ENCODE measurements at regions not wholly inside any gene's neighbourhood (a gene's known extent, or its start where the extent isn't known, plus 50 kb on each side); places are given as distances from the start of the nearest gene placed in this dataset.

DNA sequence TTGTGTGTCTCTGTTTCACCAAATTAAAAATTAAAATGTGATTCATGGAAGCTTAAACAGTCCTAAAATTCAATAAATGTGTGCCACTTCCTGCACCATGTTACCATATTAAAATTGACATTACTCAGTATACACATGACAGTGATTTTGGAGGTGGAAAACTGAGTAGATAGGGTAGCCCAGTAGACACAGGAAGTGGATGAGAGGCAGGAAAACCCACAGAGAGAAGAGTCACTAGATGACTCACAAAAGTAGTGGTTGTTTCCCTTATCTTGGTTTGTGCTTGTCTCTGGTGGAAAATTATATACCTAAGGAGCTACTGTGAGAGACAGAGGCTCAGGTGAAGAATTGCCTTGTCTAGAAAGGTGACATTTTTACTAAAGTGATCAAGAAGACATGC, 375.8 kb upstream of the CXorf51B start:
- H3K9me3 ChIP-seq (ENCODE audit: control insufficient read depth in 1 of 2, low read length in 2 of 2) = no peaks in the 10 kb centered on the region
- Mint-ChIP-seq H3K27ac (no peak overlapping the region), H3K36me3 (no peaks in the 10 kb centered on the region), H3K4me3 (no peak overlapping the region), H3K9me3 (peaks cover 0 to 5% (median 0%) of the 10 kb centered on the region in 8 donors), H3K27me3 (no peaks in the 10 kb centered on the region), H3K4me1 (no peaks in the 10 kb centered on the region)
- intact Hi-C loops (cut with micrococcal nuclease) = no loop called here
- no peaks in the 10 kb centered on the region for H3K27me3 ChIP-seq (ENCODE audit: insufficient read depth, low read length)
- ChIA-PET CTCF (ENCODE audit: partially characterized antibody) (no interaction called here), POLR2A (ENCODE audit: partially characterized antibody) (no interaction called here)
- DNase-seq = no peak
- H3K4me1 ChIP-seq (ENCODE audit: insufficient read depth, low read length) = no peaks in the 10 kb centered on the region
- no peak overlapping the region for H3K27ac ChIP-seq (ENCODE audit: low read depth, low read length)
- H3K36me3 ChIP-seq (ENCODE audit: insufficient read depth, low read length) = no peaks in the 10 kb centered on the region
- no peak overlapping the region for H3K4me3 ChIP-seq (ENCODE audit: low read length in 2 of 2)

DNA sequence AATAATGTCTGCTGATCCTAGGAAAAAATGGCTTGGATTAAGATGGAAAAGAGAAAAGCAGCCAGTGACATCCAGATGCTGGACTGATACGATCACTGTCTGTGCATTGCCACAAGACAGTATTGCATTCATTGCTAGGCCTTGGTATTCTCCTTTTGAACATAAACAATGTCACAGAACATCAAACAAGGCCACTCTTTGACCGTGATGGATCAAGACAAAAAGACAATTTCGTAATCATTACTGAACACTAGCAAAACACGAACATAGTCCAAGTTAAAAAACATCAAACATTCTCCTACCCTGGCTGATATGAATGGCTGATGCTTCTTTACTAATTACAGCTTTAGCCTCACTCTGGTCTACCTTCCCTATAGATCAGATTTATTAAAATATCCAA, 374.1 kb upstream of the CXorf51B start:
- Histone ChIP-seq H3K9me3 (ENCODE audit: control insufficient read depth in 1 of 2, low read length in 2 of 2) (no peaks in the 10 kb centered on the region), H3K4me3 (ENCODE audit: low read length in 2 of 2) (no peak overlapping the region), H3K4me1 (ENCODE audit: insufficient read depth, low read length) (no peaks in the 10 kb centered on the region), H3K27me3 (ENCODE audit: insufficient read depth, low read length) (no peaks in the 10 kb centered on the region), H3K27ac (ENCODE audit: low read depth, low read length) (no peak overlapping the region), H3K36me3 (ENCODE audit: insufficient read depth, low read length) (no peaks in the 10 kb centered on the region)
- no peak for DNase-seq
- Mint-ChIP-seq H3K27me3 (no peaks in the 10 kb centered on the region), H3K4me3 (no peak overlapping the region), H3K27ac (no peak overlapping the region), H3K4me1 (no peaks in the 10 kb centered on the region), H3K9me3 (peaks cover 0 to 5% (median 0%) of the 10 kb centered on the region in 8 donors), H3K36me3 (no peaks in the 10 kb centered on the region)
- ChIA-PET POLR2A (ENCODE audit: partially characterized antibody) (no interaction called here), CTCF (ENCODE audit: partially characterized antibody) (no interaction called here)
- intact Hi-C loops (cut with micrococcal nuclease) = no loop called here

DNA sequence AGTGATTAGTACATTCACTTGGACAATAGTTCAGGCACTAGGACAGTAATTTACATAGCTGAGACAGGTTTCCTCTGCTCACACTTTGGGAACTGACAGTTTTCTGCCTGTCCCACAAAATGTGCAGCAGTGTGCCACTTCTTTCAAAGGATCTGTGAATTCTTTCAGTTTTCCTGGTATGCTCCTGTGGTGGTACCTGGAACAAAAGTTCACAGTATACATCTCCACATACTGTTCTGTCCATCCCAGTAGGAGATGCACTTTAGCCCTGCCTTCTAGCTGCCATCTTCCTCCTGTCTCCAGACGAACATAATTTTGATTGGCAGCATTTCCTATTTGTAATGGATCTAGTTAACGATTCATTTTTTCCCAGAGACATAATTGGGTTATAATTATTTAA, 360.8 kb upstream of the CXorf51B start:
- intact Hi-C loops (cut with micrococcal nuclease) = no loop called here
- H3K36me3 ChIP-seq (ENCODE audit: insufficient read depth, low read length) = no peaks in the 10 kb centered on the region
- no peak overlapping the region for H3K27ac Mint-ChIP-seq
- H3K27ac ChIP-seq (ENCODE audit: low read depth, low read length) = no peak overlapping the region
- H3K27me3 ChIP-seq (ENCODE audit: insufficient read depth, low read length) = no peaks in the 10 kb centered on the region
- H3K9me3 Mint-ChIP-seq = peaks cover 0 to 2% (median 0%) of the 10 kb centered on the region in 8 donors
- H3K9me3 ChIP-seq (ENCODE audit: control insufficient read depth in 1 of 2, low read length in 2 of 2) = no peaks in the 10 kb centered on the region
- CTCF ChIA-PET (ENCODE audit: partially characterized antibody) = no interaction called here
- DNase-seq = no peak
- POLR2A ChIA-PET (ENCODE audit: partially characterized antibody) = no interaction called here
- H3K36me3 Mint-ChIP-seq = no peaks in the 10 kb centered on the region
- H3K4me3 ChIP-seq (ENCODE audit: low read length in 2 of 2) = no peak overlapping the region
- H3K4me1 Mint-ChIP-seq = no peaks in the 10 kb centered on the region
- H3K4me1 ChIP-seq (ENCODE audit: insufficient read depth, low read length) = no peaks in the 10 kb centered on the region
- H3K4me3 Mint-ChIP-seq = no peak overlapping the region
- H3K27me3 Mint-ChIP-seq = no peaks in the 10 kb centered on the region

DNA sequence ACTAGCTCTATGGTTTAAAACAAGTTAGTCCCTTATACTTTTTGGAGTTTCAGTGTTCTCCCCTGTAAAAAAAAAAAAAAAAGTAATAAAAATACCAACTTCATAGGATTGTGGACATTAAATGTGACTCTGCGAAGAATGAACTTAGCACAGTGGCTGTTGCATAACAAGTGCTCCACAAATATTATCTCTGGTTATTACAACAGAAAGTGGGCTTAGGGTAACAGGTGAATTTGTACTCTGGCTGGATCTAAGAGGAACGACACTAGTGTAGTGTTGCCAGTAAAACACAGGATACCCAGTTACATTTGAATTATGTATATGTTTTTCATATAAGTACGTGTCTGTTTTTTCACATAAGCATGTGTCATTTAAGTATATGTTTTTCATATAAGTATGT, 360.3 kb upstream of the CXorf51B start:
- Mint-ChIP-seq H3K36me3 (no peaks in the 10 kb centered on the region), H3K27ac (no peak overlapping the region), H3K27me3 (no peaks in the 10 kb centered on the region), H3K4me1 (no peaks in the 10 kb centered on the region), H3K4me3 (no peak overlapping the region), H3K9me3 (peaks cover 0 to 2% (median 0%) of the 10 kb centered on the region in 8 donors)
- DNase-seq = no peak
- ChIA-PET POLR2A (ENCODE audit: partially characterized antibody) (no interaction called here), CTCF (ENCODE audit: partially characterized antibody) (no interaction called here)
- H3K4me3 ChIP-seq (ENCODE audit: low read length in 2 of 2) = no peak overlapping the region
- no peak overlapping the region for H3K27ac ChIP-seq (ENCODE audit: low read depth, low read length)
- H3K9me3 ChIP-seq (ENCODE audit: control insufficient read depth in 1 of 2, low read length in 2 of 2) = no peaks in the 10 kb centered on the region
- no peaks in the 10 kb centered on the region for H3K4me1 ChIP-seq (ENCODE audit: insufficient read depth, low read length)
- intact Hi-C loops (cut with micrococcal nuclease) = no loop called here
- H3K36me3 ChIP-seq (ENCODE audit: insufficient read depth, low read length) = no peaks in the 10 kb centered on the region
- H3K27me3 ChIP-seq (ENCODE audit: insufficient read depth, low read length) = no peaks in the 10 kb centered on the region

DNA sequence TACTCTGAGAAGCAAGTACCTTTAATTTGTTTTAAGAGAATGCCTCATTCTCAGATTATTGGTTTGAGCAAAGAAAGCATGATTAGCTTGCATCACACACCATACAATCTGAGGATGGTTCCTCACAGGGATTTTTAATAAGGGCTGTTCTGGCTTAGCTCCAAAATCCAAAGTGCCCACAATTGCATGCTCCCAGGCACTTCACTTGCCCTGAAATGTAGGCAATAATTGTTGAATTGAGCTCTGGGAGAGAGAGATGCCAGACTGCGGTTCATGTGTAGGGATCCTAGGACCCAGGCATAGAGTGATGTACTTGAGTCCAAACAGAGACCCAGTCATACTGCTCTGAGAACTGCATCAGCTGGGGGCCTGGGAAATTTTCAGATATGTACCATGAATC, 358.4 kb upstream of the CXorf51B start:
- Histone ChIP-seq H3K36me3 (ENCODE audit: insufficient read depth, low read length) (no peaks in the 10 kb centered on the region), H3K4me1 (ENCODE audit: insufficient read depth, low read length) (no peaks in the 10 kb centered on the region), H3K9me3 (ENCODE audit: control insufficient read depth in 1 of 2, low read length in 2 of 2) (no peaks in the 10 kb centered on the region), H3K27me3 (ENCODE audit: insufficient read depth, low read length) (no peaks in the 10 kb centered on the region), H3K4me3 (ENCODE audit: low read length in 2 of 2) (no peak overlapping the region), H3K27ac (ENCODE audit: low read depth, low read length) (no peak overlapping the region)
- Mint-ChIP-seq H3K27ac (no peak overlapping the region), H3K27me3 (no peaks in the 10 kb centered on the region), H3K4me1 (no peaks in the 10 kb centered on the region), H3K9me3 (peaks cover 0 to 5% (median 0%) of the 10 kb centered on the region in 8 donors), H3K4me3 (no peak overlapping the region), H3K36me3 (no peaks in the 10 kb centered on the region)
- ChIA-PET CTCF (ENCODE audit: partially characterized antibody) (no interaction called here), POLR2A (ENCODE audit: partially characterized antibody) (no interaction called here)
- no peak for DNase-seq
- intact Hi-C loops (cut with micrococcal nuclease) = no loop called here

DNA sequence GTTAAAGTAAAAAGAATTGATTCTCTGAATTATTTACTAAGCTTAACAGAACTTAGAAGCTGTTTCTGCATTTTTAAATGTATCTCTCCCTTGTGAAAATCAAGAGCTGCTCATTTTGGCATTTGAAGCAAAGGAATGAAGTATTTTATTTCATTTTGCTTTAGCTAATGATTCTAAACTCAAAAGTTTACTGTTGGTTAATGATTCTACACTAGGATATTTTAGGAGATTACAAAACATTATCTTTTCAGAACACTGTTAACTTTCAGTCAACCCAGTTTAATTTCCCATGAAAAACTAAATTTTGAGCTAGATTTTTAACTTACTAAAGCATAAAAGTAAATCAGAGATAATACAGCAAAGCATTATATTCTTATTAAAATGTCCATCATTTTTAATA, 355.2 kb upstream of the CXorf51B start:
- Histone ChIP-seq H3K4me1 (ENCODE audit: insufficient read depth, low read length) (no peaks in the 10 kb centered on the region), H3K27me3 (ENCODE audit: insufficient read depth, low read length) (no peaks in the 10 kb centered on the region), H3K36me3 (ENCODE audit: insufficient read depth, low read length) (no peaks in the 10 kb centered on the region), H3K27ac (ENCODE audit: low read depth, low read length) (no peak overlapping the region), H3K4me3 (ENCODE audit: low read length in 2 of 2) (no peak overlapping the region), H3K9me3 (ENCODE audit: control insufficient read depth in 1 of 2, low read length in 2 of 2) (no peaks in the 10 kb centered on the region)
- POLR2A ChIA-PET (ENCODE audit: partially characterized antibody) = no interaction called here
- intact Hi-C loops (cut with micrococcal nuclease) = no loop called here
- H3K27me3 Mint-ChIP-seq = no peaks in the 10 kb centered on the region
- no peaks in the 10 kb centered on the region for H3K4me1 Mint-ChIP-seq
- no peak overlapping the region for H3K4me3 Mint-ChIP-seq
- peaks cover 0 to 5% (median 0%) of the 10 kb centered on the region in 8 donors for H3K9me3 Mint-ChIP-seq
- CTCF ChIA-PET (ENCODE audit: partially characterized antibody) = no interaction called here
- no peak for DNase-seq
- no peak overlapping the region for H3K27ac Mint-ChIP-seq
- no peaks in the 10 kb centered on the region for H3K36me3 Mint-ChIP-seq

DNA sequence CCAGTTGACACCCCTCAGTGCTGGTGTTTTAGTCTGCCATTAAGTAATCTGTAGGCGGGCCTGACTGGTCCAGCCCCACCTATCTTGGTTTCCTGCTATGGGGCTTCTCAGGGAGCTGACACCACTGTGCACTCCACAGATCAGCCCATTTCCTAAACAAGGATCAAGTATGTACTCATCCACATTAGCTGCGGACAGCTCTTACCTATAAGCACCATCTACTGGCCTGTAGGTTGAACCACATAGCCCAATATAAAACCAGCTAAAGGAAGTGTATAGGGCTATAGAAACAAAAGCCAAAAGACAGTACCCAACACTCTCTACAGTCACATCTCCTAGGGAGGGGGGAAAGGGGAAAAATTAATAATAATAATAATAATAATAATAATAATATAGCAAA, 353.5 kb upstream of the CXorf51B start:
- intact Hi-C loops (cut with micrococcal nuclease) = no loop called here

DNA sequence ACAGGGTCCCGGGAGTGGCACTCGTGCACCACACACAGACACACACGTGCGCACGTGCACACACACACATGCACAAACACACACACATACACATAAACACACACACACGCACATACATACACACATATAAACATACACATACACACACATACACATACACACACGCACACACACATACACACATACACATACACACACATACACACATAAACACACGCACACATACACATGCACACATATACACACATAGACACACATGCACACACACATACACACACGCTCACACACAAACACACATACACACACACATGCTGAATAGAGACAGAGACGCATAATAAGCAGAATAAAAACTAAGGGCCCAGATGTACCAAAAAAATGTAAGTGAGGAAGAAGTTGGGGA, 332.2 kb upstream of the CXorf51B start:
- ChIA-PET CTCF (ENCODE audit: partially characterized antibody) (no interaction called here), POLR2A (ENCODE audit: partially characterized antibody) (no interaction called here)
- Mint-ChIP-seq H3K9me3 (peaks cover 0 to 7% (median 1%) of the 10 kb centered on the region in 8 donors), H3K4me1 (no peaks in the 10 kb centered on the region), H3K36me3 (no peaks in the 10 kb centered on the region), H3K27me3 (no peaks in the 10 kb centered on the region), H3K4me3 (no peak overlapping the region), H3K27ac (no peak overlapping the region)
- Histone ChIP-seq H3K27ac (ENCODE audit: low read depth, low read length) (no peak overlapping the region), H3K27me3 (ENCODE audit: insufficient read depth, low read length) (no peaks in the 10 kb centered on the region), H3K4me3 (ENCODE audit: low read length in 2 of 2) (no peak overlapping the region), H3K36me3 (ENCODE audit: insufficient read depth, low read length) (no peaks in the 10 kb centered on the region), H3K4me1 (ENCODE audit: insufficient read depth, low read length) (no peaks in the 10 kb centered on the region), H3K9me3 (ENCODE audit: control insufficient read depth in 1 of 2, low read length in 2 of 2) (no peaks in the 10 kb centered on the region)
- no peak for DNase-seq
- intact Hi-C loops (cut with micrococcal nuclease) = no loop called here

More for the DNA sequence above, 353.5 kb upstream of the CXorf51B start:
- Mint-ChIP-seq H3K27me3 (no peaks in the 10 kb centered on the region), H3K36me3 (no peaks in the 10 kb centered on the region), H3K9me3 (peaks cover 0 to 8% (median 0%) of the 10 kb centered on the region in 8 donors), H3K4me1 (no peaks in the 10 kb centered on the region), H3K27ac (no peak overlapping the region), H3K4me3 (no peak overlapping the region)
- Histone ChIP-seq H3K4me1 (ENCODE audit: insufficient read depth, low read length) (no peaks in the 10 kb centered on the region), H3K36me3 (ENCODE audit: insufficient read depth, low read length) (no peaks in the 10 kb centered on the region), H3K9me3 (ENCODE audit: control insufficient read depth in 1 of 2, low read length in 2 of 2) (no peaks in the 10 kb centered on the region), H3K4me3 (ENCODE audit: low read length in 2 of 2) (no peak overlapping the region), H3K27me3 (ENCODE audit: insufficient read depth, low read length) (no peaks in the 10 kb centered on the region), H3K27ac (ENCODE audit: low read depth, low read length) (no peak overlapping the region)
- ChIA-PET CTCF (ENCODE audit: partially characterized antibody) (no interaction called here), POLR2A (ENCODE audit: partially characterized antibody) (no interaction called here)
- no peak for DNase-seq

Measured in CD4-positive, alpha-beta memory T cell (primary cell).